Middle frontal gyrus (tissue), 1 donor: ENCODE measurements at regions not wholly inside any gene's neighbourhood (a gene's known extent, or its start where the extent isn't known, plus 50 kb on each side); places are given as distances from the start of the nearest gene placed in this dataset.

Source experiments
- DNase-seq: peaks from one replicate; pipeline ENCODE4 v3.0.0-alpha.2; 2015; ENCODE audit warnings: low spot score; ENCODE audit errors: extremely low spot score

DNA sequence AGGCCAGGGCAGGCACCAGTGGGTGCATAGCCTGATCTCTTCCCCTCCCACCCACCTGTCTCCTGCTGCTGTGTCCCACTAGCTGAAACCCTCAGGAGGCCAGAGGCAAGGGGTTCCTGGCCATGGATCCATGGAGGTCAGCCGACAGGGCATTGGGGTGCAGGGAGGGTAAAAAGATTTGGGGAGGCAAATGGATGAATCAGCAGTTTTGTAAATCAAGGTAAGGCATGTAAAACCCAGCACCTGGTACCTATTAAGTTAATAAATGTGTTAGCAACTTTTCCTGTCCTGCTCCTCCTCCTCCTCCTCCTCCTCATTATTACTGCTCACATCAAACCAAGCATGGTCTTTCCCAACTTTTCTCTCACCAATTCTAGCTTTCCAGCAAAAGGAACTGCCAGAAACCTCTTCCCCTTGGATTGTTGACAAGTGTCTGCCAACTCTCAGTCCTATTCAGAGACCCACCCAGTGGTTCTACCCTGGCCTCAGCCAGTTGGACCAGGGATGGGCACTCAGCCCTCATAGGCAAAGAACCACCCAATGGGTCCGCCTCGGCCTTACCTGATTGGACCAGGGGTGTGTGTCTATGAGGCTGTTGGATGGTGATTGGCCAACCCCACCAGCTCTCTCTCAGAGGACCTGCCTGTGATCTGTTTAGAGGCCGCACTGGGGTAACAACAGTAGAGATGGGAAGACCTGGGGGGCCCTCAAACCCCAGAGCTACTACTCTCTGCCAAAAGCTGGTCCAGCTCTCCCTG, 155.7 kb upstream of the GSC start:
- no peak for DNase-seq

DNA sequence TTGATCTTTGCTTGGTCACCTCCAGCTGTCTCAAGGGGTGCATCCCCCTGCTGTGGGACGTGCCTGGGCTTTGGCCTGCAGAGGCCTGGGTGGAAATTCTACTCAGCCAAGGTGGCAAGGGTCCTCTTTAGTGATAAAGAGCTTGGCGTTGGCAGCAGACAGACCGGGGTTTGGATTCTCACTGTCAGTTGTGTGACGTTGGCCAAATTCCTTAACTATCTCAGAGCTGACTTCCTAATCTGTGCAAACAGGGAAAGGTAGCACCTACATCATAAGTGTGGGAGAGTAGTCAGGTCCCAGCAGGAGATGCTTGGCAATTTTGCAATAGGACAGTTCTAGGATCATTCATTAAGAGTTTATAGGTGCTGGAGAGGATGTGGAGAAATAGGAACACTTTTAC, 154.3 kb upstream of the GSC start:
- no peak for DNase-seq

DNA sequence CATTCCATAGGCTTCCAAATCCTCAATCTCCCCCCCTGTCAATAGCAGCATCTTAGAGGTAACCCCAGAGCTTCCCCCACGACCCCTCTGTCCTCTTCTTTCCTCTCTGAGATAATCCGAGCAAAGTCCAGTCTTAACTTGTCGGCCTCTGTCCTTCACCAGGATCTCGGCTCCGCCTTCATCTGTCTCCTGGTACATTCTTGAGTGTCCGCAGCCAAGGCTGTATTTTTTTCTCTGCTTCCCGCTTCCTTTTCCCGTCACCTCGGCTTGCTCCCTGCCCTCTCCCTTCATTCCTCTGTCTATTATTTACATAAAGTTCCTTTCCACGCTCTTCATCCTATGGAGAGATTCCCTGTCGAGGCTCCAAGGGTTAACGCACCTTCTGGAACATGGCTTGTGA, 153.9 kb upstream of the GSC start:
- DNase-seq, result no peak

DNA sequence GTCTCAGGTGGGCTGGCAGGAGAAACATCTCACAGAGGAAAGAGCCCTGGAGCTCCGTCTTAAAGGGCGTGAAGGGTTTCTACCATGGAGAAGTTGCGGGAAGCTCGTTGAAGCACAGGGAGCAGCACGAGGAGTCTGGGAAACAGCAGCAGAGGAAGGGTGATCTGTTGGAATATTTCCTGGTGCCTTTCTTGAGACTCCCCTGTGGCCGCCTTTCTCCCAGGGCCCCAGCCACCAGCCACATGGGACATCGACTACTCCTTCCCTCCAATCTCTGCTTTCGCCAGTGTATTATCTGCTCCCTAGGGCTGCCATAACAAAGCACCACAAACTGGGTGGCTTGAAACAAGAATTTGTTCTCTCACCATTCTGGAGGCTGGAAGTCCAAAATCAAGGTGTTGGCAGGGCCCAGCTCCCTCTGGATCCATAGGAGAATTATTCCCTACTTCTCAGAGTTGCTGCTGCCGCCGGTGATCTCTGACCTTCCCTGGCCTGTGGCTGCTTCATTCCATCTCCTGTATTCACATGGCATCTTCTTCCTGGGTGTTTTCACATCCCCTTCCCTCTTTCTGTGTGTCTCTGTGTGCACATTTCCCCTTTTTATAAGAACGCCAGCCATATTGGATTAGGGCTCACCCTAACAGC, 152.8 kb upstream of the GSC start:
- no peak for DNase-seq

DNA sequence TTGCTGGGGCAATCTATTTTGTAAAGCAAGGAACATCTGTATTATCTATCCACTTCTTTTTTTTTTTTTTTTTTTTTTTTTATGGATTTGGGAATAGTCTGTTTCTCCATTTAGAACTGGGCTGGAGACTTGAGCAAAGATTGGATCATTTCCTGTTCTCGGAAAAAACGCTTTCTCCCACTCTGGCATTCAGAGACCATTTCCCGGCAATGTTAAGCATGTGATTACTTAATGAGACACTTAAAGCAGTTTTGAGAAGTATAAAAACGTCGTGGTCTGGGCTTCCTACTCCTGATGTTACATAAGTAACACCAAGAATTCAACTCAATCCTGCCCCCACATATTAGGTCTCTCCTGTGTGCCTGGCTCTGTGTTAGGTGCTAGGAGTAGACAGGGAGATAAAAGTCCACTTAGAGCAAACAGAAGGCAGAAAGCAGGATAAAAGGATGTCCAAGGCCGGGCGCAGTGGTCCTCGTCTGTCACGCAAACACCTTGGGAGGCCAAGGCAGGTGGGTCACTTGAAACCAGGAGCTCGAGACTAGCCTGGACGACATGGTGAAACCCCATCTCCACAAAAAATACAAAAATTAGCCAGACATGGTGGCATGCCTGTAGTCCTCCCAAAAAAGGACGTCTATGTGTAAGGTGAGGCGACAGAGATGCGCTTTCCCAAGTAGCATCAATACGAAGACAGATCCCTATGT, 152.1 kb upstream of the GSC start:
- DNase-seq, result no peak

DNA sequence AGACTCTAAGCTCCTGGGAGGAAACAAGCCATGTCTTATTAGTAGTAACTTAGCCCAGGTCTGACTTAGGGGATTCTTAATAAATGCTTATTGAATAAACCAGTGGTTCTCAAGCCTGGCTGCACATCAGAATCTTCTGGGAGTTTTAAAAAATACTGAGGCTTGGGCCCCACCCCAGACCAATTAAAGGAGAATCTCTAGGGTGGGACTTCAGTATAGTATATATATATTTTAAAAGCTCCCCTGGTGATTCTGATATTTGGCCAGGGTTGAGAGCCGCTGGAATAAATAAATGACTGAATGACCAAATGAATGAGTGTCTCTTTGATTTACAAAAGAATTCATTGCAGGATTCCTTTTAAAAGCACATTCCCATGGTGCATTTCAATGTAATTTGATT, 151.5 kb upstream of the GSC start:
- DNase-seq, result no peak

DNA sequence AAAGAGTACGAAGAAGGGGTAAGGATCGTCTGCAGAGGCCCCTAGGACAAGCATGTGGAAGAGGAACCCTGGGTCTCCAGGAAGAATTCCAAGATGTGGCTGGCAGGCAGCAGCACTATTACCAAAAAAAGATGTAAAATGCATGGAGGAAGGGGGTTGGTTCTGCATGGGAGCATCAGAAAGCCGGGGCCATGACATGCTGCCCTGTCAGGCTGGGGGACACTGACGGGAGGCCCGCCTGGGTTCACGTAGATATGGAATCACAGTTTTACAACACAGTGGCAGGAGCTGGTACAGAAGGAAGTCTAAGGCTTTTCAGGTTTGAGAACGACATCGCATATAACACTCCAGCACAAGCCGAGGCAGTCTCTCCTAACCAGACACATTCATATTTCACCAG, 150.0 kb upstream of the GSC start:
- no peak for DNase-seq

DNA sequence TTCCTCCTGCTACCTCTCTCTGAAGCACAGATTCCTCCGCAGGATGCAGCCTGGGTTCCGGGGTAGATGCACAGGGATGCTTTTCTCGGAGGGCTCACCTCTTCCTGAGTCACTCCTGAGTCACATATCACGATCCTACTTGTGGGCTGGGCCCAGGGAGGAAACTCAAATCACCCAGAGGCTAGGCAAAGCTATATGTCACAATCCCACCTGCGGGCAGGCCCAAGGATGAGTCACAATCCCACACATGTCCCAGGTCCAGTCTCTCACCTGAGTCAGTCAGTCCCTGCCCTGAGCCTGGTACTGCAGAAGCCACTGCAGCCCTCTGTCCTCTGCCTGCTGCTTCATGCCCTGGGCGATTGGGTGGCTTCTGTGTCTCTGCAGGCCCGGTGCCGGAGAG, 149.0 kb upstream of the GSC start:
- no peak for DNase-seq

DNA sequence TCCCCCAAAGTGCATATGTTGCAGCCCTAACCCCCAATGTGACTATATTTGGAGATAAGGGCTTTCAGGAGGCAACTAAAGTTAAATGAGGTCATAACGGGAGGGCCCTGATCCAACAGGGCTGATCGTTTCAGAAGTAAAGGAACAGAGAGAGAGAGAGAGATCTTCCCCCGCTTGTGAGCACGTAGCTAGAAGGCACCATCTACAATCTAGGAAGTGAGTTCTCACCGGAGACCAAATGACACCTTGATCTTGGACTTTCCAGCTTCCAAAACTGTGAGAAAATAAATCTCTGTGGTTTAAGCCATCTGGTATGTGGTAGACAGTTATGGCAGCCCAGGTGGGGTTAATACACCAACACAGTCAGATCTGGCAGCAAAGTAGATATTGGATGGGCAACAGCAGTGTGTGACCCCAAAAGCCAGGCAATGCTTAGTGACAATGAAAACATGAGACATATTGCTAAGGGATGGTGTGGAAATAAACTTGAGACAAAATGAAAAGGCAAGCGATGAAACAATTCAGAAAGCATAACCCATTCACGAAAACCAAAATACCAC, 147.2 kb upstream of the GSC start:
- DNase-seq, result no peak

DNA sequence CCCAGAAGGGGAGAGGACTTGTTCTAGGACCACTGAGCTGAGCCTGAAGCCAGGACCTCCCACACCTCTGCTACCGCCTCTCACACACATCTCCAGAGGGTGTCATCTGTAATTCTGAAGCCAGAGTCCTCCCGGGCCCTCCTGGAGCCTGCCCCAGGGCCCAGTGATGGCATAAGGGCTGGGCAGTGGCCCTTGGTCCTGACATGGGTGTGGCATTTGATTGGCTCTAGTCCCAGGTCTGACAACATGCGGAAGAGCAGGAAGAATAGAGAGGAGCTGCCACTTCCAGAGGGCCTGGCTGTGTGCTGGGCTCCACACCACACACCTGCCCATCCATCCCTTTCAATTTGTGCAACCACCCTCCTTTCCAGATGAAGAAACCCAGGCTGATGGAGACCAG, 144.3 kb upstream of the GSC start:
- DNase-seq, result no peak

DNA sequence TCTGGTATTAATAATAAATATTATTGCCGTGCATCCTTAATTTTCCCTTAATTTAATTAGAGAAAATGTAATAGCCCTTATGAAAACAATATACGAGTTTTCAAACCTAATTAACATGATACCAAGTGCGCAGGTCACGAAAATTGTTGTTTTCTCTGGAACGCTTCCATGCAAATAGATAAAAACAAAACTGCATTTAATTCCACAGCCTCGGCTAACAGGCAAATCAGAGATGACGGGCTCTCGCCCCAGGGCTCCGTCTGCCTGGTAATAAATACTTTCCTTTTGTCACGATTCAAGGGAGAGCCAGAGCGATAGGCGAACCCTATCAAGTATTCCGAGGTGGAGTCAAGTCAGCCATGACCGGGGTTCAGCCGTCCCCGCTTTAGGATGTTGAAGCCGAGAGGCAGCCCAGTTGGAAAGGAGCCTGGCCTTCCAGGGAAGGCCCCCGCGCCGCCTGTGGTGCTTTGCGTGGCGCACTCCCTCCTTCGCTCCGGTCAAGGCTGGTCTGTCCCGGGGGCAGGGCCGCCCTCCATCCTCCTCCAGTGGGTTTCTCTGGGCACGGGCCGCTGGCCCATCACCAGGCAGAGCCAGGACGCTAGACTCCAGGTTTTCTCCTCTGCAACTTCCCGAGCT, 137.8 kb upstream of the GSC start:
- DNase-seq, result no peak

DNA sequence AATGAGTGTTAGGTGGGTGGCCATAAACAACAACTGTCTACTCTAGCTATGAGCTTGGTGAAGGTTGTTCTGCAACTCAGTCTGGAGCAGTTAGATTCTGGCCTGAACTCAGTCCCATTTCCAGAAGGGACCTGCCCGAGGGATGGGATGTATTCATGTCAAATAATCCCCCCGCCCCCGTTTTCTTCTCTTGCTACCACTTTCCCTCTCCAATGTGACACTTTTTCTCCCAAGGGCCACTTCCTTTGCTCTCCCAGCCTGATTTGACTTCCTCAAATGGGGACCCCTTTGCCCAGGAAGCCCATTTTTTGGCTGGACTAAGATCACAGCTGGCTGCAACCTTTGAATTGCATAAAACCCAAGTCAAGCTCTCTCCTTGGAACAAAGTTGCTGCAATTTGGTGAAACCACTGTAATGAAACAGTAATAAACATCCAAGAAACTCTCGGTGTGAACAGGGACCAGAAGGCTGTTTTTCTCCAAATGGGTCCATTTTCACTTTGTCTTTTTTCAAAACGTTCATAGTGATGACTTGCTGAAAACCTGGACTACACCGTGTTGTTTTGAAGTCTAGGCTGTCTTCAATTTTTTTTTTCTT, 137.2 kb upstream of the GSC start:
- DNase-seq, result no peak

DNA sequence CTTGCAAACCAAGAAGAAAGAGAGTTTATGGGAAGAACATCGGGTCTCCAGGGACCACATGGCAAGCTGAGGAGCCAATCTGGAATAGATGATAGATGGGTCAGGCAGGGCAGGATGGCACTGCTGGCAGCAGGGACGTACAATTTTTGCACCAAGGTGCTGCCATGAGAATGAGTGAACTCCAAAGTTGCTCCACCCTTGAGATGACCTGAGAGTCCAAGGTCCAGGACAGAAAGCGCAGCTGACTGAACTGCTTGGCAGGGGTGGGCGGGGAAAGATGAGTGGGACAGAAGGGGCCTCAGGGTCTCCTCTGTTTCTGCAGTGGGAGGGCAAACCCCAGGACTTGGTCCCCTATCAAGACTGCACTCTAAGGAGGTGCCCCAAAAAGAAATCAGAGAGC, 136.7 kb upstream of the GSC start:
- DNase-seq, result no peak

DNA sequence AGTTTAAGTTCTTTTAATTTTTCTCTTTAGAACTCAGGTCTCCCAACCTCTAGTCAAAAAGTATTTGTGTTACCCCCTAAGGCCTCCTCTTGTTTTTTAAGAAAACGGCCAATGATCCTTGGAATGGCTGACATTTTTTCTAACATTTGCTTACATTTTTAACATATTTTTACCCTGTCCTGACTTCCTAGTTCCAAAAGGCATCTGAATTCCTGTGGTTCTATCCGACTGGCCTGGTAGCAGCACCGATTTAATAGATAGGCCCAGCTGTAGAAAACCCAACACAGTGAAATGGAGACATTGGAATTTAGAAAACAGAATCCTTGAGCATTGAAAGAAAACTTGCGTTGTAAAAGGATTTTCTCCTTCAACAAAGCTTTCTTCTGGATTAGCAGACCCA, 134.7 kb upstream of the GSC start:
- no peak for DNase-seq

DNA sequence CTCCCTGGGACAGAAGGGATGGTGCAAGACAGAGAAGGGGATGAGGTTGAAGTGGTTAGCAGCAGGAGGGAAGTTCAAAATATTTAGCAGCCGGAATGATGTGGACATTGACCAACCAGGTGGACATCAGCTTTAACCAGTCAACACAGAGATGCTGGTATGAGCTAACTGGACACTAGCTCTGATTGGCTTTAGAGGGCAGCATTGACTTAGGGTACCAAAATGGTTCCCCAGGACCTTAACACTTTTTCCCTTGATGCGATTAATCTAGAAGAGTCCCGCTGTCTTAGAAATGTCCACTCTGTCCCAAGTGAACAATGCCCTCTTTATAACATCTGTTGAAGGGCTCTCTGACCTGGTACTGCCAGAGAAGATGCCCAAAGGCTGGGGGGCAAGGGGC, 134.0 kb upstream of the GSC start:
- no peak for DNase-seq

DNA sequence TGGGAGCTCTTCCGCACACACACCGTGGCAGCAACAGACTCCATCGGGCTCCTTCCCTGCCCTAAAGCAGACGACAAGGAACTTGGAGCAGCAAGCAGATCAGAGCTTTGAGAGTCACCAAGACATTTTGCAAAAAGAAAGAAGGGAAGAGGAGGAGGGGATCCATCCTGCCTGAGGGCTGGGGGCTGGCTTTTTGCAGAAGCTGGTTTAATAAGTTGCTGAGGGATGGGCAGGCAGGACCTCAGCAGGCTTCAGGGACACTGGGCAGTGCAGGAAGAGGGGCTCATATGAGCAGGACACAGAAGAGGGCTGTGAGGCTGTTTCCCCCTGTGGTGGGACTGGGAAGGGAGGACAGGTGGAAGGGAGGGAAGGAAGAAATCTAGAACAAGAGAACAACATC, 133.4 kb upstream of the GSC start:
- no peak for DNase-seq

DNA sequence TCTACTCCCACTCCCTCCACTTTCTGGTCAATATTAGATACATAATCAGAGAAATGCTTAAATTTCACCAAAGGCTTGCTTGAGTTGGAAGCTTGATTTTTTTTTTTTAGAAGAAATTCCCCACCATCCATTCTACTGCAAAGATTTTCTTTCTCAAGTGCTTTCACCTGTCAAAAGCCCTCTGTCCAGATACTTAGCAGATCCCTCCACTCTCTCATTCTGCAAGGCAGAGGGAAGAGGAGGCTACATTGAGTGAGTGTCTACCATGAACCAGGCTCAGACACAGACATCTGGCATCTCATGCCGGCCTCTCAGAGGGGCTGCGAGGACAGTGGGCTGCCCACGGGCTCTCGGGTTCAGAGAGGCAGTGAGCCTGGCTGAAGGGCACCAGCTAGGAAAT, 127.6 kb upstream of the GSC start:
- no peak for DNase-seq

DNA sequence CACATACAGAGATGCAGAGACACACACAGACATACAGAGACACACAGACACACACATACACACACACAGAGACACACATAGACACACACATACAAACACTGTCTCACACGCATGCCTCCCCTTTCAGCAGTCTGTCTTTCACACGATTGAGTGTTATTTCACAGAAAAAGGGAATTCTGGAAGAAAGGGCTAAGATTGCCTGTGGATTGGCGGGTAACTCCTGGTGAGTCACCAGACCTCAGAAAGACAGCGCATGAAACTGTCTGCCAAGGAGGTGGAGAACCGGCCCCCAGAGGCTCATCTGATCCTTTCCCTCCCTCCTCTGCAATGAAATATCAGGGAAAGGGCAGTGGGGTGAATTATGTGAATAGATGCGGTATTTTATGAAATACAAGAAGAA, 127.2 kb upstream of the GSC start:
- DNase-seq, result no peak

DNA sequence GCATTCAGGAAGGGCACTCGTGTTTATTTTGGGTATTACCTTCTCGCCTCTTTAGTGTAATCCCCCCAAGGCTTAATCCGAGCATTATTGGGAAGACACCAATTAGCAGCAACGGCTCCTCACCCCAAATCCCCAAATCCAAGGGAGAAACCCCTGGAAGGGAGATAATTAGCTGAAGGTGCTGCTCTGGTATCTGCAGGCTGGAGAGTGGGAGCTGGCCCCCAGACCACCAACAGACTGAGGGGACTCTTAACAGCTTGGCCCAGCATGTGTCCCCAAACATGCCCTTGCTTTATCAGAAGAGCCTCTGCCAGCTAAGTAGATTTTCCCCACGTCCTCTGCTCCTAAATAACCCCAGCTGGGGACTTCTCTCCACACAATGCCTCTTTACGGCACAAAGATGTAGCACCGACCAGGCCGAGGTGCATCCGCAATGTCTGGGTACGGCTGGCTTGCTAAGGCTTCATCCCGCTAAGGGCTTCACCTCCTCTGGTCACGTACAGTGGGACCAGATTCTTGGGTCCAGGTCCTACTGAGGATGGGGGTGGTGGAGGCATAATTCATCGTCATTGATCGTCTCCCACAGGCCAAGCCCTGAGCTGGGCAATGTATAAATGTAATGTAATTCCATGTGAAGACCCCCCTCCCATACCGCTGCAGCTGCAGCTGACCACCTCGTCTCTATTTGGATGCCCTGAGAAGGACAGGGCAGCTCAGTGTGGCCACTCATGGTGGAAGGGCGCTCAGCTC, 123.7 kb upstream of the GSC start:
- DNase-seq, result no peak

DNA sequence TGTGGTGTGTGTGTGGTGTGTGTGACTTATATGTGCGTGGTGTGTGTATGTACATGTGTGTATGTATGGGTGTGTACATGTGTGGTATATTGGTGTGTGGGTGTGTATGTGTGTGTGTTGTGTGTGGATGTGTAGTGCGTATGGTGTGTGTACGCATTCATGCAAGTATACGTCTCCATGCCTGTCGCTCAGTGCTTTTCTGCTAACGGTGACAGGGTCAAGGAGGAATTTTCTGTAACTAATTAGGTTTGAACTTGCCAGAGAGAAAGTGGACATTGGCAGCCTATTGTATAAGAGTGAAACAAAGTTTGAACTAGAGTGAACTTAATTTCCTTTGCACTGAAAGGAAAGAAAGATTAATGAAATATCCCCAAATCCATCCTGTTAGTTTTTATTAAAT, 120.9 kb upstream of the GSC start:
- no peak for DNase-seq
